Adipocyte (in vitro differentiated cells): ENCODE measurements at regions not wholly inside any gene's neighbourhood (a gene's known extent, or its start where the extent isn't known, plus 50 kb on each side); places are given as distances from the start of the nearest gene placed in this dataset.

Experiments used
- DNase-seq: peaks from one replicate; pipeline ENCODE4 v3.0.0-alpha.2; 2015; ENCODE audit warnings: low read depth
- H3K27me3 ChIP-seq: replicated peaks from 2 replicates; pipeline ENCODE4 v1.7.0; 2013; ENCODE audit warnings: mild to moderate bottlenecking, low read length, moderate library complexity; ENCODE audit not compliant: control insufficient read depth, insufficient read depth
- H3K36me3 ChIP-seq: 2 replicates; pipeline ENCODE4 v1.7.0; 2013; ENCODE audit warnings: low read length, mild to moderate bottlenecking, moderate library complexity; ENCODE audit not compliant: control insufficient read depth, insufficient read depth, severe bottlenecking
- H3K4me1 ChIP-seq: 2 replicates; pipeline ENCODE4 v1.7.0; 2013; ENCODE audit warnings: mild to moderate bottlenecking, low read length, moderate library complexity; ENCODE audit not compliant: control insufficient read depth, insufficient read depth
- H3K4me3 ChIP-seq: 2 replicates; pipeline ENCODE4 v1.7.0; 2013; ENCODE audit warnings: mild to moderate bottlenecking, low read length, moderate library complexity
- H3K9ac ChIP-seq: 2 replicates; pipeline ENCODE4 v1.7.0; 2013; ENCODE audit warnings: mild to moderate bottlenecking, low read length, moderate library complexity
- H3K9me3 ChIP-seq: 2 replicates; pipeline ENCODE4 v1.7.0; 2013; ENCODE audit warnings: mild to moderate bottlenecking, low read length, moderate library complexity; ENCODE audit not compliant: control insufficient read depth

DNA sequence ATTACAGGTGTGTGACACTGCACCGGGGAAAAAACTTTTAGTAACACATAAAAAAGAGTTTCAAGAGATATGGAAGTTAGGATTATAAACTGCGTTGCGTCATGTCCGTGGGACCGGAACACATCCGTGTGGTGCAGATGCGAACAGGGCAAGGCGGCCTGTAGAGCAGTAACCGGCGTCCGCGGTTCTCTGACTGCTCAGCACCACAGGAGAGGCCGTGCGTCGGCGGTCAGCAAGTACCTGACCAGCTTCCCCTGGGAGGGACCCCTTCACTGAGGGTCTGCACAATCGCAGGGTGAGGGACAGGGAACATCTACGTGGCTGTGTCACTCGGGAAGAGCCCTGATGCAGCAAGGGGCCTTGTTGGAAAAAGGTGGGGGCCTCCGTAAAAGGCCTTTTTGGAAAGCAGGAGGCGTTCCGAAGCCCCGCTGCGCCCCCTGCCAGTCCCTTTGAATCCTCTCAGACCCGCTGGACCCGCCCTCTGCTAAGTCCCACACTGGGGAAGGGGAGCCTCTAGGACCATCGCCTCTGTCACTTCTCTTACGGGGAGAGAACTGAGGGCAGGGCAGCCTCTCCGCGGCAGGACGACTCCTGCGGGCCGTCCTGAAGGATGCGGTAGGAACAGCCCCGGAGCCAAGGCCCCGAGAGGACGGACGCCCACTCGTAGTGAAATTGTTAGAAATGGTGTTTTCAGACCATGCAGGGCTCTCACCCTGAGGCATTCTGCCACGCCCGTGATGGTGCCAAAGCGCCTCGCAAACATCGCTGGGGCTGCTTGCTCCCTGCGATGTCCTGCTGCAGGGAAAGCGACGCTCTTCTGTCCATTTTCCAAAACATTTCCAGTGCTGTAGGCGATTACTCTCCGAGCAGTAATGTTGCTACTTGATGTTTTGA, 771.6 kb upstream of the COBL start:
- Histone ChIP-seq H3K4me3 (no peak overlapping the region), H3K9me3 (no peaks in the 10 kb centered on the region), H3K27me3 (no peaks in the 10 kb centered on the region), H3K9ac (no peak overlapping the region), H3K36me3 (no peaks in the 10 kb centered on the region), H3K4me1 (no peaks in the 10 kb centered on the region)
- DNase-seq, result no peak

DNA sequence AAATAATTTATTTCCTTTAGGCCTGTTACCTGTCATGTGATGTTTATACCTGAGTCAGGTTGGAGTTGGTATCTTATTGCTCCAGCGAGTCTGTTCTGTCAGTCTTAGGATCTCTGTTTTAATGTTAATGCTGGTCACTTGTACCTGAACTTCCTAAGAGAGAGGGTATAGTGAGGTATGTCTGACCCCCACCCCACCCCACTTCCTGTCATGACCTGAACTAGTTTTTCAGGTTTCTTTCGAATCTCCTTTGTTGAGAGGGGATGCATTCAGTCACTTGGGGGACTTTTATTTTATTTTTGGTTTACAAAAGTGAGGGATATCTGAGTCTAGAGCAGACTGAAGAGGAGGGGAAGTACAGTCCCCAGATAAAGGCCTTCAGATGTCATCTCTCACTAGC, 769.0 kb upstream of the COBL start:
- Histone ChIP-seq H3K4me1 (no peaks in the 10 kb centered on the region), H3K4me3 (no peak overlapping the region), H3K36me3 (no peaks in the 10 kb centered on the region), H3K9me3 (no peaks in the 10 kb centered on the region), H3K27me3 (no peaks in the 10 kb centered on the region), H3K9ac (no peak overlapping the region)
- DNase-seq, result no peak

DNA sequence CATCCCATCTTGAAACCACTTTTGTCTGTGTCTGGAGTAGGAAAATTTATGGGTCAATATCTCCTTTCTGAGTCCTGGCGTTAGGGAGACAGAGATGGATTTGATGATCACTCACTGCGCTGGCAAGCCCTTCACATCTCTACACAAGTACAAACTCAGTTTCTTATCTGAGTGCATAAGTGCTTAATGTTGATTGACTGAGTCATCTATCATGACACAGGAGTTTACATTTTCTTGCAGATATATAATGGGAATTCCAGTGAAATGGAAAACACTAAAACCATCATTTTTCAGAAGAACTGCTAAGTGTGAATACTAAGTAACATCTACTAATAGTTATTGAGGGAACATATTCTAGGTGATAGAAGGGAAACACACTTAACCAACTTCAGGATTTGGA, 763.9 kb upstream of the COBL start:
- Histone ChIP-seq H3K27me3 (no peaks in the 10 kb centered on the region), H3K4me3 (no peak overlapping the region), H3K36me3 (no peaks in the 10 kb centered on the region), H3K4me1 (no peaks in the 10 kb centered on the region), H3K9me3 (no peaks in the 10 kb centered on the region), H3K9ac (no peak overlapping the region)
- no peak for DNase-seq

DNA sequence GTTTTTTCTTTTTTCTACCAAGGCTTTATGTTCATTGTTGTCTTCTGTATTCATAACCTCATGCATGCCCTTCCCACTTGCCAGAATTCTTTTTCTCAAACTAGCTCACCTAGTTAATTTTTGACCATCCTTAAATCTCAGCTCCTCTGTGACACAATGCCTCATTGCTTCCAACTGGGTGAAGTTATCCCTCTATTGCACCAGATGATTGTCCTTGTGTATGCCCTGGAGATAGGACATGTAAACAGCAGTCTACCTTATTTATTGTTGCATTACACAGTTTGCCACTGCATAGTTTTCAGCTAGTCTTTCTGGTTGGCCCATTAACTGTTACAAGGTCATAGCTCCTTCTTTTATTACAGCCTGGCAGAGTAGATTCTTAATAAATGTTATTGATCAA, 763.1 kb upstream of the COBL start:
- no peaks in the 10 kb centered on the region for H3K36me3 ChIP-seq
- H3K9me3 ChIP-seq, result no peaks in the 10 kb centered on the region
- no peak overlapping the region for H3K4me3 ChIP-seq
- DNase-seq, result no peak
- no peaks in the 10 kb centered on the region for H3K27me3 ChIP-seq
- no peak overlapping the region for H3K9ac ChIP-seq
- H3K4me1 ChIP-seq, result no peaks in the 10 kb centered on the region

DNA sequence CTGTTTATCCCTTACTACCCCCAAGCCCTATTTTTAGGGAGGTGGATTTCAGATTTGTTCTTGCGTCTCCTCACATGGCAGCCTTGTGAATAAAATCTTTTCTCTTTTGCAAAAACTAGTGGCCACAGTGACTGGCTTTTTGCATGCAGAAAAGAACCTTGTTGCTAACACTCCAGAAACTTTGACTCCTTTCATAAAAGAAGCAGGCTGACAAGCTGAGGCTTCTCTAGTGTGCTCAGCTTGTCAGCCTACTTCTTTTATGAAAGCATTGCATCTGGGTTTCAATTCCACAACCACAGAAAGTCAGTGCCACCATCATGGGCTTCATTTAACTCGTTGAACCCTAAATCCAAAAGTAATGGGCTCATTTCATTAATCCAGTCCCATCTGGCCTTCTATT, 761.0 kb upstream of the COBL start:
- H3K9ac ChIP-seq, result no peak overlapping the region
- H3K4me3 ChIP-seq, result no peak overlapping the region
- H3K9me3 ChIP-seq, result no peaks in the 10 kb centered on the region
- no peak for DNase-seq
- no peaks in the 10 kb centered on the region for H3K27me3 ChIP-seq
- no peaks in the 10 kb centered on the region for H3K36me3 ChIP-seq
- no peaks in the 10 kb centered on the region for H3K4me1 ChIP-seq

DNA sequence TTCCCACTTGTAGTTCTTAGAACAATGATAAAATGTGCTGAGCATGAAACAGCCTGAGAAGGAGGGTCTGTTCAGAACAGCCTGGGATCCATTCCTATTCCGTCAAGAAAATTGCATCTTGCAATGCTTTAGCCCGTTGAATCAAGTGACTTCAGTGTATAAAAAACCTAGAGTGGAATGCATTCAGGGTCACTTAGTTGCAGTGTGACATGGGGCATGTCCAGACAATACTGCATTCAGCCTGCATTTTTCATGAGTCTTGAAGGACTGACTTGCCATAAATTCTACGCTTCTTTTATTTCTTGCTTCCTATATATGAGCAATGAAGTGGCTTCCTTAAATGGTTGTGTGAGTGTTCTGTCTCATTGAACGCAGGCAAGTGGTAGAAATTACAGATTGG, 758.3 kb upstream of the COBL start:
- H3K27me3 ChIP-seq, result no peaks in the 10 kb centered on the region
- no peak overlapping the region for H3K9ac ChIP-seq
- H3K4me3 ChIP-seq, result no peak overlapping the region
- no peak for DNase-seq
- H3K36me3 ChIP-seq, result no peaks in the 10 kb centered on the region
- H3K9me3 ChIP-seq, result no peaks in the 10 kb centered on the region
- H3K4me1 ChIP-seq, result no peaks in the 10 kb centered on the region

DNA sequence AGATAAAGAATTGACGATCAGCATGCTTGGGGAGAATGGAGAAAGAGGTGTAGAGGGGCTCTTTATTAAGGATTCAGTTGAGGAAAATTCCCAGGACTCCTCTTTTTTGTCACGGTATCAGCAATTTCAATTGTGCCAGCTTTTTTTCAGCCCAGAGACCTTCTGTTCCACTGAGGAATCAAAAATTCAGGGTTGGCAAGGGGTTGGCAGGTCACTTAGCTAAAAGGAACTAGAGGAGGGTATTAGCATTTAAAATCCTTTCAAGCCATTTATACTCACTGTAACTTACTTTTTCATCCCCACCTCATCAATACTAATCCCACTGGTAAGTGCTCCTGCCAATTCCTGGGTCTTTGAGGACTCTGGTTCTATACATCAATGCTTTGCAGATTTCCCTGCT, 757.5 kb upstream of the COBL start:
- no peak for DNase-seq

DNA sequence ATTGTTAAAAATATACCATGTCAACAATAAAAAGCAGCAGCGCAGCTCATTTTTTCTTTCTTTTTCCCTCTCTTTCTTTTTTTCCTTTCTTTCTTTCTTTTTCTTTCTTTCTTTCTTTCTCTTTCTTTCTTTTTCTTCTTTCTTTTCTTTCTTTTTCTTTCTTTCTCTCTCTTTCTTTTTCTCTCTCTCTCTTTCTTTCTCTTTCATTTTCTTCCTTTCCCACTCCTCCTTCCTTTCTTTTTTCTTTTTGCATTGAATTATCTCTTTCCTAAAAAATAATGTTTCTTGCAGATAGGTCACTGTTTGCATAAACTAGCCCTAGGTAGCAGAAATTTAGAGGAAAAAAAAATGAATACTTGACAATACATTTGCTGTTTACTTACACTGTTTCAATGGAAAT, 755.1 kb upstream of the COBL start:
- H3K4me3 ChIP-seq, result no peak overlapping the region
- H3K27me3 ChIP-seq, result no peaks in the 10 kb centered on the region
- H3K4me1 ChIP-seq, result no peaks in the 10 kb centered on the region
- H3K9me3 ChIP-seq, result no peaks in the 10 kb centered on the region
- H3K36me3 ChIP-seq, result no peaks in the 10 kb centered on the region
- no peak for DNase-seq
- H3K9ac ChIP-seq, result no peak overlapping the region

More for the DNA sequence above, 757.5 kb upstream of the COBL start:
- Histone ChIP-seq H3K4me3 (no peak overlapping the region), H3K36me3 (no peaks in the 10 kb centered on the region), H3K9me3 (no peaks in the 10 kb centered on the region), H3K9ac (no peak overlapping the region), H3K27me3 (no peaks in the 10 kb centered on the region), H3K4me1 (no peaks in the 10 kb centered on the region)

DNA sequence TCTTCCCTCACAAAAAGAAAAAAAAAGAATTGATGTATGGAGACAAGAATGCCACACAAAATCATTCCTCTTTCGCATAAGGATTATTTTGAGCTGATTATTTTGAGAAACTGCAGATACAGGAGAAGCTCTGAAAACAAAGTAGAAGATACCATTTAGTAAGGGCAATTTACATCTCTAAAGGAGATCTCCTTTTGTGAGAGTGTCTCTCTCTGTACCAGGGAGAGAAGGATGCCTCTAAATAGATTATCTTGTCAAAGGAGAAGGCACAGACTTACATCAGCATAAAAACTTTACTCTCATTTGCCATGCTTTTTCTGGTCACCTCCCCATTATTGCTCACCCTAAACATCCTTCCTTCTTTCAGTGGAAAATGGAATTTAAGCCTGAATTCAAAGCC, 747.9 kb upstream of the COBL start:
- no peaks in the 10 kb centered on the region for H3K4me1 ChIP-seq
- H3K4me3 ChIP-seq, result no peak overlapping the region
- no peaks in the 10 kb centered on the region for H3K27me3 ChIP-seq
- no peaks in the 10 kb centered on the region for H3K9me3 ChIP-seq
- no peak overlapping the region for H3K9ac ChIP-seq
- H3K36me3 ChIP-seq, result no peaks in the 10 kb centered on the region
- no peak for DNase-seq

DNA sequence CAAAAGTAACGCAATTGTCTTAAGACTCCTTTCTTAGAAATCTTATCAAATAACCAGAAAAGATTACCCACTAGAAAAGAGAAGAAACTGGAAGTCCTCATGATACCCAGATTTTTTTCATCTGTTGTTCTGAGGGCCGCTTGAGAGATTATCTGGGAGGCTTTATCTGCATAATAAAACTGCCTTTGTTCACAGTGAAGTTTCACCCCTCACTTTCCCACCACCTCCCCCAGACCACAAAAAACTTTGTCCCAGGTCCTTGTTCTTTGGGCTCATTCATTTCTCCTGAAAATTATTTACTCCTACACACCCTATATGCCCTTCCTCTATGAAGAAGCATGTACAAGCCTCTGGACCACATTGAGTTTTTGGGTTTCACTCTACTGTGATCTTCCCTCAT, 745.1 kb upstream of the COBL start:
- no peaks in the 10 kb centered on the region for H3K36me3 ChIP-seq
- no peak overlapping the region for H3K9ac ChIP-seq
- H3K9me3 ChIP-seq, result no peaks in the 10 kb centered on the region
- H3K4me1 ChIP-seq, result no peaks in the 10 kb centered on the region
- H3K27me3 ChIP-seq, result no peaks in the 10 kb centered on the region
- DNase-seq, result no peak
- no peak overlapping the region for H3K4me3 ChIP-seq

DNA sequence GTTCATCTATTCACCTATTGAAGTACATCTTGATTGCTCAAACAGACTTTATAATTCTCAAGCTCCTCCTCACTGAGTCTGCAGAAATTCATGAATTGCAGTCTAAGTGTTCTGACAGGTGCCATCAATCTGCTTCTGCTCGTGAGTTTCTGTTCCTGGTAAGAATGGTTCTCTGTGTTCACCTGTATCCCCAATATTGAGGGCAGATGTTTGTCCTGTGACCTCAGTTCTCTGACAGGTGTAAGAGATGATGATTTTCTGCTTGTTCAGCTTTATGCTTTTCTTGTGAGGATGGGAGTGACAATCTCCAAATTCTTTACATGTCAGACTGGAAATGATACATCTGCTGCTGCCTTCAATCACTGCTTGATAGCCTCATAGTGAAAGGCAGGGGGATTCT, 736.9 kb upstream of the COBL start:
- H3K9ac ChIP-seq, result no peak overlapping the region
- H3K9me3 ChIP-seq, result no peaks in the 10 kb centered on the region
- DNase-seq, result no peak
- no peak overlapping the region for H3K4me3 ChIP-seq
- H3K36me3 ChIP-seq, result no peaks in the 10 kb centered on the region
- H3K27me3 ChIP-seq, result no peaks in the 10 kb centered on the region
- no peaks in the 10 kb centered on the region for H3K4me1 ChIP-seq

DNA sequence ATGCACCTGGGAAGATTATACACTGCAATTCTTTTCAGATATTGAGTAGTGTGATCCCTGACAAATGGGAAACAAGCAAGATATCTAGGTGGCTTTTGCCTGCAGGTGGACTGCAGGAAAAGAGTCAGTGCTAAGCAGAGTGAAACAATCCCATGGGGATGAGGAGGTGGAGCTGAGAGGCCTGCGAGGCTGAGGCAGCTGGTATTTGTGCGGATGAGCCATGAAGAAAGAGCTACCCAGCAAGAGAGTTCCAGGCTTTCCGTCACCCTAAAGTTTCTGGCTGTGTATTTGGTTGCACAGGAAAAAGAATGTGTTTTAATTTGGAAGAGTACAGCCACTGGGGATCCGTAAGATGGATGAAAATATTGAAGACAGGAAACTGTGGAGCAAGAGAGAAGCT, 714.1 kb upstream of the COBL start:
- no peak overlapping the region for H3K9ac ChIP-seq
- no peak for DNase-seq
- no peaks in the 10 kb centered on the region for H3K27me3 ChIP-seq
- H3K4me1 ChIP-seq, result peaks cover 5% of the 10 kb centered on the region
- no peaks in the 10 kb centered on the region for H3K36me3 ChIP-seq
- H3K9me3 ChIP-seq, result no peaks in the 10 kb centered on the region
- H3K4me3 ChIP-seq, result no peak overlapping the region
